ENCODE measurements at regions not wholly inside any gene's neighbourhood (a gene's known extent, or its start where the extent isn't known, plus 50 kb on each side); places are given as distances from the start of the nearest gene placed in this dataset.

DNA sequence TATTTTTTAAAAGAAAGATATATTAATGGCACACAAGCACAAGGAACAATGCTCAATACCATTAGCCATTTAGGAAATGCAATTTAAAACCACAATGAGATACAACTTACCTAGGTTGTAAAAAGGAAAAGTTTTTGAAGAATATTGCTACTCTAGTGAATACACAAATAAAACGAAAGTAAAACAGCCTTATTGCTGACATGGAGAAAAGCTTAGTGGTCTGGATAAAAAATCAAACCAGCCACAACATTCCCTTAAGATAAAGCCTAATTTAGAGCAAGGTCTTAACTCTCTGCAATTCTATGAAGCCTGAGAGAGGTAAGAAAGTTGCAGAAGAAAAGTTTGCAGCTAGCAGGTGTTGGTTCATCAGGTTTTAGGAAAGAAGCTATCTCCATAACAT, 892.7 kb upstream of the ALCAM start:
- H3K27ac Mint-ChIP-seq: no peak overlapping the region
- H3K36me3 Mint-ChIP-seq: no peaks in the 10 kb centered on the region
- no peaks in the 10 kb centered on the region for H3K27me3 Mint-ChIP-seq
- no peak for DNase-seq (ENCODE audit: extremely low spot score, unreplicated experiment)
- TF ChIP-seq, protein P1, sequence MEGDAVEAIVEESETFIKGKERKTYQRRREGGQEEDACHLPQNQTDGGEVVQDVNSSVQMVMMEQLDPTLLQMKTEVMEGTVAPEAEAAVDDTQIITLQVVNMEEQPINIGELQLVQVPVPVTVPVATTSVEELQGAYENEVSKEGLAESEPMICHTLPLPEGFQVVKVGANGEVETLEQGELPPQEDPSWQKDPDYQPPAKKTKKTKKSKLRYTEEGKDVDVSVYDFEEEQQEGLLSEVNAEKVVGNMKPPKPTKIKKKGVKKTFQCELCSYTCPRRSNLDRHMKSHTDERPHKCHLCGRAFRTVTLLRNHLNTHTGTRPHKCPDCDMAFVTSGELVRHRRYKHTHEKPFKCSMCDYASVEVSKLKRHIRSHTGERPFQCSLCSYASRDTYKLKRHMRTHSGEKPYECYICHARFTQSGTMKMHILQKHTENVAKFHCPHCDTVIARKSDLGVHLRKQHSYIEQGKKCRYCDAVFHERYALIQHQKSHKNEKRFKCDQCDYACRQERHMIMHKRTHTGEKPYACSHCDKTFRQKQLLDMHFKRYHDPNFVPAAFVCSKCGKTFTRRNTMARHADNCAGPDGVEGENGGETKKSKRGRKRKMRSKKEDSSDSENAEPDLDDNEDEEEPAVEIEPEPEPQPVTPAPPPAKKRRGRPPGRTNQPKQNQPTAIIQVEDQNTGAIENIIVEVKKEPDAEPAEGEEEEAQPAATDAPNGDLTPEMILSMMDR (conservative IDR thresholded peaks at IDR 0.05): no peak
- H3K9me3 Mint-ChIP-seq: peaks cover 11% of the 10 kb centered on the region
- H3K4me1 Mint-ChIP-seq (ENCODE audit: unreplicated experiment): no peaks in the 10 kb centered on the region
- H3K4me3 Mint-ChIP-seq: no peak overlapping the region

DNA sequence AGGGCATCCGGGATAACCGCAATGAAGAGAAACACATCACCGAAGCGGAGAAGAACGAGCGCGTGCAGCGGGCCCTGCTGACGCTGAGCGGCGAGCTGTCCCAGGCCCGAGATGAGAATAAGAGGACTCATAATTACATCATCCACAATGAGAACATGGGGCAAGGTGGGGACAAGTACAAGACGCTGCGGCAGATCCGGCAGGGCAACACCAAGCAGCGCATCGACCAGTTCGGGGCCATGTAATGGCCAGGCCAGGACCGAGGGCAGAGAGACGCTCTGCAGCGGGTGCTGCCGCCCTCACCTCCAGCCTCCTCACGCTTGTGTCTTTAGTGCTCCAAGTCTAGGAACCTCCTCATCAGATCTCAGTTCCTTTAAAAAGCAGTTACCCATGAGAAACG, 863.7 kb upstream of the ALCAM start:
- TF ChIP-seq, protein P1 (conservative IDR thresholded peaks at IDR 0.05): no peak
- no peak overlapping the region for H3K27ac Mint-ChIP-seq
- H3K27me3 Mint-ChIP-seq: no peaks in the 10 kb centered on the region
- H3K4me3 Mint-ChIP-seq: no peak overlapping the region
- no peaks in the 10 kb centered on the region for H3K4me1 Mint-ChIP-seq (ENCODE audit: unreplicated experiment)
- no peaks in the 10 kb centered on the region for H3K36me3 Mint-ChIP-seq
- DNase-seq (ENCODE audit: extremely low spot score, unreplicated experiment): no peak
- peaks cover 4% of the 10 kb centered on the region for H3K9me3 Mint-ChIP-seq

DNA sequence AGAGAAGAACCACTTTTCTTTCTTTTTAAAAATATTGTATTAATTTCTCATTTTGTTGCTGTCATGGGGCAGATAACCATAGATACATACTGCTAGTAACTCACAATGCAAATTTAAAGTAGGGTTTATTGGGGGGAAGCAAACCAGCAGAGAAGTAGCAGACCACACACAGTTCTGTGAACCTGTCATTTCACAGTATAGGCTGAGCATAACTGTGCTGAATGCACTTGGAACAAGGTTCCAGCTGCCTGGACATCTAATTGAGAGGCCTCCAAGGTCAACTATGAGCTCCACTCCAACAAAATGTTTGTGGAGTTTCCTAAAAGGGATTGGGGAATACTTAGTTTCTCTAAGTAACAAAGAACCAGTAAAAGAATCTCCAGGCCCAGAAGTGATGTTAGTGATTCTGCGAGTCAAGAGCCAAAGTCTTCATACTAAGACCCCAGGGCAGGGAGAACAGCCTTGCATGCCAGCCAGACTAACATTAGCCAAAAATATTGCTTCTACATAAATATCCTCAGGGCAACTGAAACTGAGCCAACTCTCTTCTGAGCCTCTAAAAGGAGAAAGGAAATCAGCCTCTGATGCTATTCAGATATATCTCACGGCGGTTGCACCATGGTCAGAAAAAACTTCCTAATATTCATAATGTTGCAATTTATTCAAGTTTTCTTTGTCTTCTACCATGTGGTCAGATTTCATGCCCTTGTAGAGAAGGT, 856.4 kb upstream of the ALCAM start:
- Mint-ChIP-seq H3K9me3 (peaks cover 4% of the 10 kb centered on the region), H3K4me3 (no peak overlapping the region), H3K27ac (no peak overlapping the region), H3K27me3 (no peaks in the 10 kb centered on the region), H3K36me3 (no peaks in the 10 kb centered on the region), H3K4me1 (ENCODE audit: unreplicated experiment) (peaks cover 6% of the 10 kb centered on the region)
- TF ChIP-seq, protein P1 (conservative IDR thresholded peaks at IDR 0.05): no peak
- no peak for DNase-seq (ENCODE audit: extremely low spot score, unreplicated experiment)

DNA sequence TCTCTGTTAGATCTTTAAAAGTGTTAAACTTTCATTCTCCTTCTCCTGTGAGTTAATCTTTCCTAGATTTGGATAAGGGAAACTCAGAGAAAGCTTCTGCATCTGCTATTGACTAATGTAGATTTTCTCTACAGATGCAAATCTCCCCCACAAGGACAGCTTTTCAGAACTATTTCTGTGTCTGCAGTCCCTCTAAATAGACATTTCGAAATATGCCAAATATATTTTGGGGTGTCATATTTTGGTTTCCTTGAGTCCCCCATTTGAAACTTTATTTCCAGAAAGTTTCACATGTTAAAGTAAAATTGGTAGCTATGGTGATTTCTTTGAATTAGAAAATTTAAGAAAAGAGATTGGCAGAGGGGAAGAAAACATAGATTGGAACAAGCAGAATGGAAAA, 852.3 kb upstream of the ALCAM start:
- H3K27me3 Mint-ChIP-seq: no peaks in the 10 kb centered on the region
- H3K9me3 Mint-ChIP-seq: no peaks in the 10 kb centered on the region
- peaks cover 10% of the 10 kb centered on the region for H3K4me1 Mint-ChIP-seq (ENCODE audit: unreplicated experiment)
- no peak overlapping the region for H3K4me3 Mint-ChIP-seq
- no peaks in the 10 kb centered on the region for H3K36me3 Mint-ChIP-seq
- no peak overlapping the region for H3K27ac Mint-ChIP-seq
- TF ChIP-seq, protein P1 (conservative IDR thresholded peaks at IDR 0.05): no peak
- DNase-seq (ENCODE audit: extremely low spot score, unreplicated experiment): no peak

DNA sequence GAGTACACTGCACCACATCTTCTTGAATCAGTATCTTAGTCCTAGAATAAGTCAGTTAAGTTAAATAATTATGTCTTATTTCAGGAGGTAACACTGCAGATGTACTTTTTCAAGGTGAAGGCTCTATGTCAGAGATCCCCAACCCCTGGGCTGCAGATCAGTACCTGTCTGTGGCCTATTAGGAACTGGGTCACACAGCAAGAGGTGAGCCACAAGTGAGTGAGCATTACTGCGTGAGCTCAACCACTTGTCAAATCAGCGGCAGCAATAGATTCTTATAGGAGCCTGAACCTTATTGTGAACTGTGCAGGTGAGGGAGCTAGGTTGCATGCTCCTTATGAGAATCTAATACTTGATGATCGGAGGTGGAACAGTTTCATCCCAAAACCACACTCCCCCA, 851.9 kb upstream of the ALCAM start:
- TF ChIP-seq, protein P1 (conservative IDR thresholded peaks at IDR 0.05): no peak
- Mint-ChIP-seq H3K4me3 (no peak overlapping the region), H3K36me3 (no peaks in the 10 kb centered on the region), H3K27me3 (no peaks in the 10 kb centered on the region), H3K4me1 (ENCODE audit: unreplicated experiment) (peaks cover 14% of the 10 kb centered on the region), H3K9me3 (no peaks in the 10 kb centered on the region), H3K27ac (no peak overlapping the region)
- DNase-seq (ENCODE audit: extremely low spot score, unreplicated experiment): no peak

Data from type B pancreatic cell (in vitro differentiated cells).